Suprapubic skin (tissue), 4 donors: ENCODE measurements at regions not wholly inside any gene's neighbourhood (a gene's known extent, or its start where the extent isn't known, plus 50 kb on each side); places are given as distances from the start of the nearest gene placed in this dataset.

Experiments used
- DNase-seq, 2 donors: peaks; one replicate each; pipeline ENCODE4 v3.0.0-alpha.2; 2019; ENCODE audit warnings: low spot score in 2 of 2
- H3K27ac ChIP-seq: fragments of 200-600 bp; sonication (generic); one replicate; pipeline ENCODE4 v1.5.1; 2019
- H3K27me3 ChIP-seq: fragments of 200-600 bp; sonication (generic); one replicate; pipeline ENCODE4 v1.5.1; 2019
- H3K36me3 ChIP-seq: fragments of 200-600 bp; sonication (generic); one replicate; pipeline ENCODE4 v1.5.1; 2019
- H3K4me1 ChIP-seq: fragments of 200-600 bp; sonication (generic); one replicate; pipeline ENCODE4 v1.5.1; 2019
- H3K4me3 ChIP-seq: fragments of 200-600 bp; sonication (generic); one replicate; pipeline ENCODE4 v1.5.1; 2019; ENCODE audit warnings: mild to moderate bottlenecking
- H3K9me3 ChIP-seq: fragments of 200-600 bp; sonication (generic); one replicate; pipeline ENCODE4 v1.5.1; 2019
- CTCF ChIP-seq, 2 donors: fragments of 200-600 bp in 1 of 2; fragments of 450-650 bp in 1 of 2; sonication (generic) in 1 of 2; IDR thresholded peaks; one replicate each; pipeline ENCODE4 v1.5.1; 2016 to 2019; ENCODE audit warnings: antibody characterized with exemption in 2 of 2, mild to moderate bottlenecking in 1 of 2, moderate library complexity in 1 of 2
- EP300 ChIP-seq: sonication (generic); formaldehyde crosslinking; IDR thresholded peaks from one replicate; pipeline ENCODE4 v1.6.1; 2017; ENCODE audit warnings: antibody characterized with exemption
- POLR2A ChIP-seq, 2 donors: fragments of 450-650 bp; IDR thresholded peaks; one replicate each; pipeline ENCODE4 v1.6.1; 2017; ENCODE audit warnings: antibody characterized with exemption in 2 of 2, mild to moderate bottlenecking in 2 of 2, moderate library complexity in 2 of 2
- POLR2AphosphoS5 ChIP-seq, 3 donors: sonication (generic); formaldehyde crosslinking; IDR thresholded peaks; one replicate each; pipeline ENCODE4 v1.6.1; 2017; ENCODE audit warnings: antibody characterized with exemption in 3 of 3
- WGBS: methylation state at CpG from one replicate; pipeline ENCODE4 v1.1.5; 2018; 5-methylcytosine and 5-hydroxymethylcytosine counted together

GRCh38 chr10:44008917-44009709 lies 360.4 kb upstream of the ZNF32 start:
- WGBS: 72% methylated on average over 11 of the region's 11 CpGs

DNA sequence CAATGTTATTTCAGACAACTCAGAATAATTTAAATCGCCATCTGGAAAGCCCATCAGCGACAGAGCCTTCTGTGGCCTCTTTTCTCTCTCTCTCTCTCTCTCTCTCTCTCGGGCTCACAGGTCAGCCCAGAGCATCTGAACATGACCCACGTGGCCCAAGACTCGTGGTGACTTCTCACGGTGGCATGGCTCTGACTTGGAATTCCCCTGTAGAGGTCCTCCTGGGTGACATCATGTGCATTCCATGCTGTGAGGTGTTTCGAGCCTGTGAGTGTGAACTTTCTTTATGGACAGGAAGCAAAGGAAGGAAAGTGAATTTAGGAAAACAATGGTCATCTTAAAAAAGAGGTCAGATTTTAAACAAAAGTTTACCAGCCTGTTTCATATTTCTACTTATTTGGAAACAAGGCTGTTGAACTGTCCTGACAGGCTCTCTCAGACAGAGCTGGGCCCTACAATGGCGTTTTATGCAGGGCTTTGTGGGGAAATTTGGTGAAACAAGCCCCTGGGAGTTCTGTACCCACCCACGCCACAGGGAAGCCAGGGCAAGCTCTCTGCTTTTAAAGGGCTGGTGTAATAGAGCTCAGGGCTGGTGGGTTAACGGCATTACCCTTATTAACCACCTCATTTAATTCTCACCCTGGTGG lies 359.7 kb upstream of the ZNF32 start:
- no peaks in the 10 kb centered on the region for H3K27me3 ChIP-seq
- H3K27ac ChIP-seq: peak overlapping the region; percentile 34
- H3K36me3 ChIP-seq: no peaks in the 10 kb centered on the region
- no peak for TF ChIP-seq CTCF (IDR thresholded peaks at IDR 0.05)
- no peak for TF ChIP-seq POLR2AphosphoS5 (IDR thresholded peaks at IDR 0.05)
- no peak for TF ChIP-seq POLR2A (IDR thresholded peaks at IDR 0.05)
- TF ChIP-seq EP300: no peak
- H3K9me3 ChIP-seq: no peaks in the 10 kb centered on the region
- no peak overlapping the region for H3K4me3 ChIP-seq
- 74% methylated on average over 10 of the region's 10 CpGs for WGBS
- no peak for DNase-seq
- peaks cover 19% of the 10 kb centered on the region for H3K4me1 ChIP-seq

More at GRCh38 chr10:44008917-44009709, 360.4 kb upstream of the ZNF32 start:
- TF ChIP-seq POLR2AphosphoS5 (IDR thresholded peaks at IDR 0.05) (no peak), EP300 (no peak), CTCF (IDR thresholded peaks at IDR 0.05) (no peak), POLR2A (IDR thresholded peaks at IDR 0.05) (no peak)
- no peak overlapping the region for H3K4me3 ChIP-seq
- H3K36me3 ChIP-seq: no peaks in the 10 kb centered on the region
- no peaks in the 10 kb centered on the region for H3K9me3 ChIP-seq
- DNase-seq: no peak
- peaks cover 19% of the 10 kb centered on the region for H3K4me1 ChIP-seq
- H3K27me3 ChIP-seq: no peaks in the 10 kb centered on the region
- peak overlapping the region; percentile 34 for H3K27ac ChIP-seq

DNA sequence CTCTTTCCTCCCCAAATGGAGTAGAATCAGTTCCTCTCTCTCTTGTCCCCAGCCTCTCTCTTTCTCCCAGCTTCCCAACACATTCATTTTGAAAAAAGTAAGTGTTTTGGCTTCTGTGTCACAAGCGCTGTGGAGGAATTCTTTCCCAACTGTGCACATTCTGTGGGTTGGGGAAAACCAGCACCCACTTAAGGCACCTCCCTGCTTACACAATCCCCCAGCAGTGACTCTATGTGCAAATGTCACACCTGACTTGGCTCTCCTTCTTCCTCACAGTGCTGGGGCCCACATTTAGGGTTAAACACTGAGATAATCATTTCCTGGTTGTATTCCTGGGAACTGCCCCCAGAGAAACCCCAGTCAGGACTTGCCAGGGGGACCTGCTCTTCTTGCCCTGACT lies 358.1 kb upstream of the ZNF32 start:
- no peaks in the 10 kb centered on the region for H3K36me3 ChIP-seq
- no peaks in the 10 kb centered on the region for H3K9me3 ChIP-seq
- WGBS: 92% methylated on average over 1 of the region's 1 CpG
- H3K27ac ChIP-seq: no peak overlapping the region
- TF ChIP-seq POLR2A (IDR thresholded peaks at IDR 0.05) (no peak), POLR2AphosphoS5 (IDR thresholded peaks at IDR 0.05) (no peak)
- peaks cover 19% of the 10 kb centered on the region for H3K4me1 ChIP-seq
- H3K4me3 ChIP-seq: no peak overlapping the region
- no peak for DNase-seq
- no peaks in the 10 kb centered on the region for H3K27me3 ChIP-seq

DNA sequence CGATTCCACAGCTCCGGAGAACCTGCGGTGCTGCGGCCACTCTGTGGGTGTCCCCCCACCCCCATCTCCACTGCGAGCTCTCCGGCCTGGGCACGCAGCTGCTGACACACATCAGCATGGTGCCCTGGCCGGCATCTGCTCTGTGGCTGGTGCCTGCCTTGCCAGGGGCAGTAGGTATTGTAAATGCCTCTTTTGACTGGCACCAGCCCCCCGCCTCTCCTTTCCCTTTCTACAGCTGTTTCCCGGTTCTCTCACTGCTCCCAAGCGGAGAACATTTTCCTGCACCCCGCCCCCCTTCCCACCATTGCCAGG lies 357.1 kb upstream of the ZNF32 start:
- Histone ChIP-seq H3K9me3 (no peaks in the 10 kb centered on the region), H3K27me3 (no peaks in the 10 kb centered on the region), H3K4me3 (no peak overlapping the region), H3K36me3 (no peaks in the 10 kb centered on the region), H3K27ac (no peak overlapping the region), H3K4me1 (peaks cover 15% of the 10 kb centered on the region)
- DNase-seq: no peak
- TF ChIP-seq POLR2AphosphoS5 (IDR thresholded peaks at IDR 0.05): no peak
- no peak for TF ChIP-seq CTCF (IDR thresholded peaks at IDR 0.05)
- TF ChIP-seq EP300: no peak
- TF ChIP-seq POLR2A (IDR thresholded peaks at IDR 0.05): no peak
- 86% methylated on average over 12 of the region's 12 CpGs for WGBS

GRCh38 chr10:44004913-44005787 lies 356.5 kb upstream of the ZNF32 start:
- DNase-seq: no peak

More at GRCh38 chr10:44004913-44005787, 356.5 kb upstream of the ZNF32 start:
- TF ChIP-seq POLR2AphosphoS5 (IDR thresholded peaks at IDR 0.05) (no peak), CTCF (IDR thresholded peaks at IDR 0.05) (no peak), POLR2A (IDR thresholded peaks at IDR 0.05) (no peak), EP300 (no peak)
- no peak overlapping the region for H3K4me3 ChIP-seq
- 91% methylated on average over 40 of the region's 43 CpGs for WGBS
- H3K4me1 ChIP-seq: peaks cover 10% of the 10 kb centered on the region
- H3K27me3 ChIP-seq: no peaks in the 10 kb centered on the region
- no peaks in the 10 kb centered on the region for H3K36me3 ChIP-seq
- no peak overlapping the region for H3K27ac ChIP-seq
- H3K9me3 ChIP-seq: no peaks in the 10 kb centered on the region
